SIG-M5 (cell line): ENCODE measurements at regions not wholly inside any gene's neighbourhood (a gene's known extent, or its start where the extent isn't known, plus 50 kb on each side); places are given as distances from the start of the nearest gene placed in this dataset.

Source experiments
- DNase-seq: peaks from one replicate; lab custom pipeline; 2025; lab: John Stamatoyannopoulos, UW

DNA sequence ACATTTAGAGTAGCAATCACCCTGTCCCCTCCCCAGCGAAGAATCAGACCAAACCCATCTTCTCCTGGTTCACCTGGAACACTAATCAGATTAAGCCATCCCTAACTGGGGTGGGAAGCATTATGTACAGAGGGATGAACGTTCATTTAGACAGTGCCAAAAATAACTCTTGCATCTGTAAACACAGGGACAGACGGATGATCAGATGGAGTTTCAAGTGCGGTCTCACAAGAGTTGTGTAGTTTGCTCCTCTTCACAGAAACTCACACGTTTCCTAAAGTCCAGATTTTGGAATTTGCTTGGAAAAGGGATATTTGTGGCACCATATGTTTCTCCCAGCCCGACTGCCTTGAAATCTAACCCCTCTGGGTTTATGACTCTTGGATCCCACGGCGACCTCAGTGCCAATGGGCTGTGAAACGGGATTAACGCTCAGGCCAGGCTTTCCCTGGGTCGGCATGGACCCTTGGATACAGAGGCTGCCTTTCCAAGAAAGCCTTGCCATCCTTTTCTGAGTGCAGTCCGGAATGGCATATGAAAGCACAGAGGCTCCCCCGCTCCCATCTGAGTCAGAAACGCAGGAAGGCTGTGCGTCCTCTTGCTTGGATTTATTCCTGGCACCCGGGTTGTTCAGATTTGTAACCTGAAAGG lies 293.2 kb upstream of the HABP2 start:
- DNase-seq: no peak

DNA sequence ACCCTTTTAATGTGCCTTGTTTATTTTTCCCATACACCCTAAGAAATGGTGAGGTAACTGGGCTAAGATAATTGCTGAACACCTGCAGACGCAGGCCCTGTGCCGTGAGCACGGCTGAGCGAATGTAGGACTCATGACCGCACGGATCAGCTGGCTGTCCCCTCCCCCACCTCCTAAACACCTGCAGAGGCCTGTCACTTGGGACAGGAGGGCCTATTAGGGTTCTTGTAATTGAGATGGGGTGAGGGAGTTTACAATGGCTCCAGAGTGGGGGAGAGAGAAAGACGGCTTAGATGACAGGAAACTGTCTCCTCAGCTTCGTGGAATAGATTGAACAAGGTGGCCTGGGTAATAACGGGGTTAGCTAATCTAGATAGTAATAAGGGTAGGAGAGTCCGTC lies 291.7 kb upstream of the HABP2 start:
- DNase-seq: no peak

GRCh38 chr10:113261611-113262091 lies 291.2 kb upstream of the HABP2 start:
- DNase-seq: no peak

- DNase-seq: no peak
Observed at GRCh38 chr10:113263056-113263455, 289.8 kb upstream of the HABP2 start.

- DNase-seq: no peak
Observed at GRCh38 chr10:113264333-113265131, 288.3 kb upstream of the HABP2 start.

DNA sequence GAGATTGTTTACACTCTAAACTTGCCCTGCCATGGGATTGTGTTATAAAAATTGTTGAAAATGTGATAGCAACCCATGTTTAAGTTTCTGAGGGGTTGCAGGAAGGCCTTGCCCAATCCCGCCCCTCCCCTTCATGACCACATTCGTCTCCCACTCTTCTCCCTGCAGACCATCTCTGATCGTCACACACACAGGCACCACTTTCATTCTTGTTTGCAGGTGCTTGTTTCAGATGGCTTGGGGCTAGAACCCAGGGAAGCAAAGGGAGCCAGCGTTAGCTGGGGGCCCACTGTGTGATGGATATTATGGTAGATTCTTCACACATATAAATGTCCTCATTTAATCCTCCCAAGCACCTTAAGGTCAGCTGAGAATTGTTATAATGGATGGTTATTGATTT lies 286.7 kb upstream of the HABP2 start:
- no peak for DNase-seq

DNA sequence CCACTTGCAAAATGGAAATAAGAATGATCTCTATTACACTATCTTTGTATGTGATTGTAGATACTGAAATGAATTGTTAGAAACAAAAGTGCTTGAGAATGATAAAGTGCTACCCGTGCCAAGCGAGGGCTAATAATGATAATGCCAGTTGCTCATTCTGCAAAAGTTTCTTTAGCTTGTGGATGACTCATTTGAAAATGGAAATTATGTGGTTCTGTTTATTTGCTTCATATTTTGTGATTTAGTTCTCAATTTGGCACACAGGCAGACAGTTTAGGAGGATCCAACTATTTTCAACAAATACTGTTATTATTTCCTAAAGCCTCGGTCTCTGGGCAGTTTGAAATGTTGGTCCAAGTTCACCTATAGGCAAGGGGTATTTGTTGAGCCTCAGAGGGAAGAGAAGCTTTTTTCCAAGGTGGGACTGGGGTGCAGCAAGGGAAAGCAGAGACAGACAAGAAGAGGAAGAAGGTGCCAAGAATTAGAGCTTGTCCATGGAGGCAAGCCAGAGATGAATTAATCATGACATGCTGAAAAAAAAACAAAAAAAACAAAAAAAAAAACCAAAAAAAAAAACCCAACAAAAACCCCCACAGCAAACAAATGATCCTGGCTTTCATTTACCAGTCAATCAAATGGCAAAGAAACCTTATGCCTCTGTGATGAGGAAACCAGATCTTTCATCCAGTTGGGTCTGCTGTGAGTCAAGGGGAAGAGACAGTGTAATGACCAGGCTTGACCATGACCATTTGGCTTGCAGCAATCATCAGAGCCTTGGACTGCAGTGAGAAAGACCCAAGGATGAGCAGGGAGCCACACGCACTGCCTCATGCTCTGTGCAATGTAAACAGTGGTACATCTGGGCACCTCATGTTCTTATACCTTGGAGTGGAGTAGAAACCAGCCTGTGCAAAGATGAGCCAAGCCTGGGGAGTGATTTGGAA lies 285.0 kb upstream of the HABP2 start:
- no peak for DNase-seq

DNA sequence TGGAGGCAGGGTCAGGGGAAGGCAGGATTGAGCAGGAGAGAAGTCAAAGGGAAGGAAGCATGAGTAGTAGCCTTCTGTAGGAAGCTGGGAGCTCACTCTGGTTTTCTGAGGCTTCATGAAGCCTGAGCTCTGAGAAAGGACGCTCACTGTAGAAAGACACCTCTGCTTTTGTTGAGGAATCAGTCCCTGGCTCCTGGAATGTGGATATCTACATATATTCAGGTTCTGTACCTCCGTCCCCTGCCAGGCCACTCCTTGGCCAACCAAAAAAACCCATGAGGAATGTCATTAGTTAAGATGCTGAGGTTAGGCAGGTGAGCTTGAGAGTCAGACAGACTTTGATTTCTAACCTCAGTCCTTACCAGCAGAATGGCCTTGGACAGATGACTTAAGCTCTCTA lies 283.5 kb upstream of the HABP2 start:
- no peak for DNase-seq

DNA sequence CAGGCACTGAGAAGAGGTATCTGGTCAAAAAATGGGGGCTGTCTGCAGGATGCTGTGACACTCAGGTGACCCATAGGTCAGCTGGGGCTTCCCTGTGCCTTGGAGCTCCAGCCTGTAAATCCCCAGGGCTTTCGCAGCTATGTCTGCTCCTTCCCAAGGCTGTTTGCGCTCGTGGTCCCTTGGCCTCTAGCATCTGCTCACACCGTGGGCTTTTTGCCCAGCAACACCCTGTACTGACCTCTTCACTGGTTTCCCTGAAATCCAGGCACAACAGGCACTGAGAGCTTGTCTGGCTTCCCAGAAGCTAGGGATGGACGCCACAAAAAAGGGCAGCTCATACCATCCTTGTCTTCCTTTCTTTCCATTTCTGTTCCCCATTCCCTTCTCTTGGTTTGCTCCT lies 280.3 kb upstream of the HABP2 start:
- no peak for DNase-seq

DNA sequence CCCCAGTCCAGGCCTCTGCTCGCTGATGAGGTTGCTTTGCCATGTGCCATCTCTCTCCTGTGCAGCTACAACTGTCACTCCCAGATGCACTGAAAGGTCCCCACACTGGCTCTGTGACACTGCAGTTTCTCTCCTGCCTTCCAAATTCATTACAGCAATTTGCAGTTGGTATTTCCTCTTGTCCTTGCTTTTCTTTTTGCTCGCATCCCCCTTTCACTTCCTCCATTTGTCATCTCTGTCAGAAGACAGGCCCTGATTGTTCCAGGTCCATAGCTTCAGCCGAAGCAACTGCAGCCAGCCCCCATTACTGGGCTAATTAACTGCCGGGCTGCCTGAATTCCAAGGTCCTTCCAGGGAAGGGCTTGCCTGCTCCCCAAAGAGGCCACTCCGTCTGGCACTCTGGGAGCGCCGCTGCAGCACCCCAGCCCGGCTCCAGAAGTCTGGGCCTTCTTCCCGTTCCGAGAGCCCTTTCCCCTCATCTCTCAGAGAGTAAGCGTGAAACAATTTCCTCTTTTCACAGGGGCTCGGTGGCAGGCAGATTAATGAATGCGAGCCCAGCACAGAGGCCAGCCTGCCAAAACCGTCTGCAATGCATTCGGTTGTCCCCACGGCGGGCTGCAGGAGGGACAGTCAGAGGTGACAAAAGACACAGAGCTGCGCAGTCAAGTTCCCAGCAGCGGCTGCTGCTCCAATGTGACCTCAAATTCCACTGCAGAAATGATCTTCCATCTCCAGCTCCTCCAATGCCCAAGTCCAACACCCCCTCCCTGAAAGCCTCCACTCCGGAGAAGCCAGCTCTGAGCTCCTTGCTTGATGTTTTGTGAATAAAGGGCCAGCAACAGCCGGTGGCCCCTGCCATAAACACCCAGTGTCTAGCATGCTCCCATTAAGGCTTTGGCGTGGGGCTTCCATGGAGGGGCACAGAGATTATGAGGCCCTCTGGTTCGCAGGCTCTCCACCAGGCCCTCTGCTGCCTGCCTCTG lies 279.4 kb upstream of the HABP2 start:
- peak; percentile 15 for DNase-seq

GRCh38 chr10:113274176-113274829 lies 278.6 kb upstream of the HABP2 start:
- DNase-seq: no peak

DNA sequence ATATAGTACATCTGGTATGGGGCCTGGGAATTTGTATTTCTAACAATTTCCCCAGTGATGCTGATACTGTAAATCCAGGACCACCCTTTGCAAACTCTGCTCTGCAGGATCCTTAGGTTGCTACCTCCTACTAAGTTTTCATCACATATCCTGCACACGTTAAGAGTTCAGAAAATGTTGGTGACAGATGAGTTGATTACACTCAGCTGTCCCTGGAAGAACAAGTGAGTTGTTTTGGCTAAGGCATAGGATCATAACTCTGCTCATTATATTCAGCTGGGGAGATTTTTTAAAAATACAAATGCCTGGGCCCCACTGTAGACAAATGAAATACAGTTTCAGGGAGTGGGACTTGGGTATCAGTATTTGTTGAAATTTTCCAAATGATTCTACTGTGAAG lies 274.6 kb upstream of the HABP2 start:
- no peak for DNase-seq

DNA sequence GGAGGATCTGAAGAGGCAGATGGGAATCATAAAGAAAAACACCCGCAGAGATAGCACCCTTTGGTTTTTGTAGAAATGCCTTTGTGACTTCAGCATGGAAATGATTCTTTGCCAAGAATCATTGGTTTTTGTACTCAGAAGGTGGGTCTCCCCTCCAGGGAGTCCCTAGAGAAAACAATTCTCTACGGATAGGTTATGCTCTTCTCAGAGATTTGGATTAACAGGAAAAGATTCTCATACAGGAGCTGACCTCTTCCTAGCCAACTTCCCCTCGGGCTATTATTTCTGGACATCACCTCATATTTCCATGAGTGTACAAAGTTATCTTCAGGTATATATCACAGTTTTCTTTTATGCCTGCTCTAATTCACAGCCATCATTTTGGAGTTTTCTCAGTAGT lies 274.2 kb upstream of the HABP2 start:
- DNase-seq: no peak

DNA sequence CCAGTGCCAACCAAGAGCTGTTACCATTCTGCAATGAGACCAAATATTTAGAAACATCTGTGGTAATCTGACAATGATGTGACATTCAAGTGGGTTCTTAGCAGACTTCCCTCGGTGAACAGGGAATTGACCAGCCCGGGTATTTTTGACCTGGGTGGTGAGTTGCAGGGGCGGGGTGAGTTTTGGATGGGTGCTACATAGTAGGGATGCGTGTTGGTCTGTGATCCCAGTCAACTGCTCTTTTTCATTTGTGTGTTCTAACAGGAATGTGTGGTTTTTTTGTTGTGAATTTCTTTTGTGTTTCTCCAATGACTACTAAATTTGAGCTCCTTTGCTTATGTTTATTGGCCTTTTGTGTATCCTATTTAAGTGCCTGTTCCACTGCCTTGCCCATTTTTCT lies 273.6 kb upstream of the HABP2 start:
- no peak for DNase-seq

- no peak for DNase-seq
Observed at GRCh38 chr10:113282564-113282963, 270.3 kb upstream of the HABP2 start.

GRCh38 chr10:113283189-113283588 lies 269.7 kb upstream of the HABP2 start:
- no peak for DNase-seq

DNA sequence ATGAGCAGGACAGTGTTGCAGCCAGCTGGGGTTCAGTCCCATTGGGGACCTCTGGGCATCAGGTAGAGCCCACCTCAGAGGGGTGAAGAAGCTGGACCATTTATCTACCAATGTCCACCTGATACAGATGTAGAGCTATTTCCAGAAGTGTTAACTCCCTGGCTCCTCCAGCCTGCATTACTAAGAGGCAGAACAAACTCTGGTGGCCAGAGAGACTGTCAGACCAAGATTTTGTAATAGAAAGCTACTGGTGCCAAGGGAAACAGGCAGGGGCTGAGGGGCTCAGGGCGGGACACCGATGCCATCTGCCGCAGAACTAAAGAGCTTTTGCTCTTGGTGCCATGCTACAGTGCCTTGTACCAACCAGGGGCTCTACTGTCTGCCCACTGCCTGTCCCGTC lies 268.2 kb upstream of the HABP2 start:
- no peak for DNase-seq

- DNase-seq: no peak
Observed at GRCh38 chr10:113285305-113285704, 267.5 kb upstream of the HABP2 start.

- DNase-seq: no peak
Observed at GRCh38 chr10:113287592-113287991, 265.3 kb upstream of the HABP2 start.

DNA sequence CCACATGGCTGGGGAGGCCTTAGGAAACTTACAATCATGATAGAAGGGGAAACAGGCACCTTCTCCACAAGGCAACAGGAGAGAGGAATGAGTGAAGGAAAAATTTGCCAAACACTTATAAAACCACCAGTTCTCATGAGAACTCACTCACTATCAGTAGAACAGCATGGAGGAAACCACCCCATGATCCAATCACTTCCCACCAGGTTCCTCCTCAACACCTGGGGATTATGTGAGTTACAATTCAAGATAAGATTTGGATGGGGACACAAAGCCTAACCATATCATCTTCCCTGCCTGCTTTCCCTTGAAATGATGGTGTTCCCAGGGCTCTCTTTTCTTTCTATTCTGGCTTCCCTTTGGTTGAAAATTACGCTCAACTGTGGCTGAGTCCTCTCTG lies 262.7 kb upstream of the HABP2 start:
- no peak for DNase-seq

- DNase-seq: no peak
Observed at GRCh38 chr10:113291413-113291812, 261.4 kb upstream of the HABP2 start.
